Adrenal gland (tissue), 9 donors: ENCODE measurements at regions not wholly inside any gene's neighbourhood (a gene's known extent, or its start where the extent isn't known, plus 50 kb on each side); places are given as distances from the start of the nearest gene placed in this dataset.

Source experiments
- DNase-seq, 7 donors: peaks; one replicate each; pipeline ENCODE4 v3.0.0-alpha.2; 2019 to 2020
- H3K27ac ChIP-seq, 5 donors: fragments of 200-600 bp; sonication (generic) in 4 of 5; 1 replicate in 3 of 5; 2 replicates in 2 of 5; pipeline versions ENCODE4 v1.5.1 to v1.8.0; 2016 to 2020; ENCODE audit warnings: mild to moderate bottlenecking in 1 of 5
- H3K27me3 ChIP-seq: fragments of 200-600 bp; 2 replicates; pipeline ENCODE4 v1.8.0; 2021
- H3K36me3 ChIP-seq, 2 donors: fragments of 200-600 bp; replicated peaks in 1 of 2; 1 replicate in 1 of 2; 2 replicates in 1 of 2; pipeline versions ENCODE4 v1.5.1 to v1.8.0; 2018 to 2022
- H3K4me1 ChIP-seq, 2 donors: fragments of 200-600 bp; replicated peaks in 1 of 2; 1 replicate in 1 of 2; 2 replicates in 1 of 2; pipeline versions ENCODE4 v1.5.1 to v1.8.0; 2018 to 2021
- H3K4me3 ChIP-seq, 4 donors: fragments of 200-600 bp; sonication (generic) in 3 of 4; one replicate each; pipeline ENCODE4 v1.5.1; 2016 to 2018
- H3K9me3 ChIP-seq, 3 donors: fragments of 200-600 bp; sonication (generic) in 1 of 3; replicated peaks in 1 of 3; 1 replicate in 2 of 3; 2 replicates in 1 of 3; pipeline versions ENCODE4 v1.5.1 to v1.8.0; 2016 to 2021
- CTCF ChIP-seq, 6 experiments: fragments of 450-650 bp in 4 of 6; fragments of 200-600 bp in 2 of 6; sonication (generic) in 1 of 6; IDR thresholded peaks; 1 replicate in 5 of 6; 2 replicates in 1 of 6; pipeline versions ENCODE4 v1.5.1 to v1.8.0; 2016 to 2021; ENCODE audit warnings: antibody characterized with exemption in 6 of 6, mild to moderate bottlenecking in 2 of 6, moderate library complexity in 1 of 6
- POLR2A ChIP-seq, 2 donors: fragments of 450-650 bp; IDR thresholded peaks; one replicate each; pipeline ENCODE4 v1.6.1; 2017; ENCODE audit warnings: antibody characterized with exemption in 2 of 2, mild to moderate bottlenecking in 2 of 2, moderate library complexity in 1 of 2
- WGBS, 4 donors: extraction: QIAGEN DNeasy Blood & Tissue Kit in 2 of 4; methylation state at CpG; one replicate each; pipeline versions ENCODE4 v1.1.5 to v1.1.7; 2013 to 2017; 5-methylcytosine and 5-hydroxymethylcytosine counted together
- intact Hi-C, 2 donors: fragments of 100-400 bp; cut with DNase I; formaldehyde crosslinking; loops; one replicate each; pipeline versions ENCODE4 v1.14.1 to v1.15.0; 2022 to 2023
- donor health status: healthy with polysubstance abuse.
- donor health status: Bipolar disorder and iron deficiency.
- donor health status: DM: yes; HTN: yes; CAD: no.
- donor health status: DM: no; HTN: no; CAD: no.
- donor health status: DM: no; HTN: no; CAD: no.

- 80 to 90% (median 87%) methylated on average over 10 of the region's 10 CpGs for WGBS, 4 donors
- Histone ChIP-seq H3K36me3 (no peaks in the 10 kb centered on the region), H3K4me3 (no peak overlapping the region), H3K27ac (no peak overlapping the region), H3K4me1 (no peaks in the 10 kb centered on the region), H3K9me3 (no peaks in the 10 kb centered on the region), H3K27me3 (no peaks in the 10 kb centered on the region)
- intact Hi-C loops, result no loop called here
- TF ChIP-seq CTCF (IDR thresholded peaks at IDR 0.05) (no peak), POLR2A (IDR thresholded peaks at IDR 0.05) (no peak)
- no peak for DNase-seq
Observed at GRCh38 chr17:77718669-77718961, 239.9 kb upstream of the TNRC6C start.

- peak in 2 of 7 donors; percentile 1 to 6 for DNase-seq
- H3K4me3 ChIP-seq, result no peak overlapping the region
- intact Hi-C loops, result no loop called here
- H3K4me1 ChIP-seq, result no peaks in the 10 kb centered on the region
- no peaks in the 10 kb centered on the region for H3K9me3 ChIP-seq
- TF ChIP-seq POLR2A (IDR thresholded peaks at IDR 0.05) (no peak), CTCF (IDR thresholded peaks at IDR 0.05) (no peak)
- no peaks in the 10 kb centered on the region for H3K27me3 ChIP-seq
- WGBS, 4 donors, result 67 to 87% (median 84%) methylated on average over 3 to 4 of the region's 4 CpGs
- H3K27ac ChIP-seq, result no peak overlapping the region
- no peaks in the 10 kb centered on the region for H3K36me3 ChIP-seq
Observed at GRCh38 chr17:77719806-77720205, 238.7 kb upstream of the TNRC6C start.

- no peaks in the 10 kb centered on the region for H3K36me3 ChIP-seq
- 75 to 84% (median 82%) methylated on average over 14 of the region's 14 CpGs for WGBS, 4 donors
- DNase-seq, result peak in 2 of 7 donors; percentile 6 to 10
- H3K4me1 ChIP-seq, result no peaks in the 10 kb centered on the region
- no peak overlapping the region for H3K4me3 ChIP-seq
- H3K9me3 ChIP-seq, result no peaks in the 10 kb centered on the region
- intact Hi-C loops, result no loop called here
- no peaks in the 10 kb centered on the region for H3K27me3 ChIP-seq
- TF ChIP-seq POLR2A (IDR thresholded peaks at IDR 0.05), result no peak
- no peak for TF ChIP-seq CTCF (IDR thresholded peaks at IDR 0.05)
- H3K27ac ChIP-seq, result no peak overlapping the region
Observed at GRCh38 chr17:77720946-77721845, 237.3 kb upstream of the TNRC6C start.

- Histone ChIP-seq H3K27ac (no peak overlapping the region), H3K4me3 (no peak overlapping the region), H3K4me1 (no peaks in the 10 kb centered on the region), H3K36me3 (no peaks in the 10 kb centered on the region), H3K9me3 (no peaks in the 10 kb centered on the region), H3K27me3 (no peaks in the 10 kb centered on the region)
- intact Hi-C loops, result no loop called here
- 67 to 81% (median 71%) methylated on average over 3 of the region's 3 CpGs for WGBS, 4 donors
- peak in 1 of 7 donors; percentile 14 for DNase-seq
- no peak for TF ChIP-seq POLR2A (IDR thresholded peaks at IDR 0.05)
- TF ChIP-seq CTCF (IDR thresholded peaks at IDR 0.05), result no peak
Observed at GRCh38 chr17:77721846-77722160, 236.7 kb upstream of the TNRC6C start.
